GM12864 (cell line): ENCODE measurements at regions not wholly inside any gene's neighbourhood (a gene's known extent, or its start where the extent isn't known, plus 50 kb on each side); places are given as distances from the start of the nearest gene placed in this dataset.

Source experiments
- DNase-seq: peaks from one replicate; pipeline ENCODE4 v3.0.0-alpha.2; 2011; ENCODE audit warnings: low read depth
- H3K4me3 ChIP-seq: 2 replicates; pipeline ENCODE4 v1.5.1; 2011; ENCODE audit warnings: mild to moderate bottlenecking, low read depth, low read length, control low read depth
- TF ChIP-seq, protein P1 (sequence below): IDR thresholded peaks from 2 replicates; pipeline ENCODE4 v1.5.1; 2011; ENCODE audit warnings: low read depth, mild to moderate bottlenecking, moderate library complexity, low read length, control low read depth, inconsistent platforms; ENCODE audit errors: missing control alignments

DNA sequence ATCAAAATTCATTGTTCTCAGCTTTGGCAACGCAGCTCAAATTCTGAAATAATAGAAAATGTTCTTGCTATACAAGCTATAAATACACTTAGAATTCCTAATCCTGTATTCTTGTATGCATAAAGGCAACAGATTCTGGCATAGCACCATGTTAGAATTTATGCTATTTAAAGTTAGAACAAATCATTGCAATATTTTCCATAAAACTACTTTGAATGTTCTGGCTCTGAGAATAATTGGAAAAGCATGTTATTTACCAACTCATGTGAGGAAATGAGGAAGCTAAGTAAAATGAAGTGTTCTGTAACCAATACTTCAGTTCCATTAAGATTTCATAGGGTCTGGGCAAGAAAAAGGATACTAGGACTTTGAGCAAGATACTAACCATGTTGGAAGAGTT is 888.9 kb downstream of the SQOR start:
- H3K4me3 ChIP-seq = no peak overlapping the region
- no peak for DNase-seq
- TF ChIP-seq, protein P1, sequence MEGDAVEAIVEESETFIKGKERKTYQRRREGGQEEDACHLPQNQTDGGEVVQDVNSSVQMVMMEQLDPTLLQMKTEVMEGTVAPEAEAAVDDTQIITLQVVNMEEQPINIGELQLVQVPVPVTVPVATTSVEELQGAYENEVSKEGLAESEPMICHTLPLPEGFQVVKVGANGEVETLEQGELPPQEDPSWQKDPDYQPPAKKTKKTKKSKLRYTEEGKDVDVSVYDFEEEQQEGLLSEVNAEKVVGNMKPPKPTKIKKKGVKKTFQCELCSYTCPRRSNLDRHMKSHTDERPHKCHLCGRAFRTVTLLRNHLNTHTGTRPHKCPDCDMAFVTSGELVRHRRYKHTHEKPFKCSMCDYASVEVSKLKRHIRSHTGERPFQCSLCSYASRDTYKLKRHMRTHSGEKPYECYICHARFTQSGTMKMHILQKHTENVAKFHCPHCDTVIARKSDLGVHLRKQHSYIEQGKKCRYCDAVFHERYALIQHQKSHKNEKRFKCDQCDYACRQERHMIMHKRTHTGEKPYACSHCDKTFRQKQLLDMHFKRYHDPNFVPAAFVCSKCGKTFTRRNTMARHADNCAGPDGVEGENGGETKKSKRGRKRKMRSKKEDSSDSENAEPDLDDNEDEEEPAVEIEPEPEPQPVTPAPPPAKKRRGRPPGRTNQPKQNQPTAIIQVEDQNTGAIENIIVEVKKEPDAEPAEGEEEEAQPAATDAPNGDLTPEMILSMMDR = no peak

DNA sequence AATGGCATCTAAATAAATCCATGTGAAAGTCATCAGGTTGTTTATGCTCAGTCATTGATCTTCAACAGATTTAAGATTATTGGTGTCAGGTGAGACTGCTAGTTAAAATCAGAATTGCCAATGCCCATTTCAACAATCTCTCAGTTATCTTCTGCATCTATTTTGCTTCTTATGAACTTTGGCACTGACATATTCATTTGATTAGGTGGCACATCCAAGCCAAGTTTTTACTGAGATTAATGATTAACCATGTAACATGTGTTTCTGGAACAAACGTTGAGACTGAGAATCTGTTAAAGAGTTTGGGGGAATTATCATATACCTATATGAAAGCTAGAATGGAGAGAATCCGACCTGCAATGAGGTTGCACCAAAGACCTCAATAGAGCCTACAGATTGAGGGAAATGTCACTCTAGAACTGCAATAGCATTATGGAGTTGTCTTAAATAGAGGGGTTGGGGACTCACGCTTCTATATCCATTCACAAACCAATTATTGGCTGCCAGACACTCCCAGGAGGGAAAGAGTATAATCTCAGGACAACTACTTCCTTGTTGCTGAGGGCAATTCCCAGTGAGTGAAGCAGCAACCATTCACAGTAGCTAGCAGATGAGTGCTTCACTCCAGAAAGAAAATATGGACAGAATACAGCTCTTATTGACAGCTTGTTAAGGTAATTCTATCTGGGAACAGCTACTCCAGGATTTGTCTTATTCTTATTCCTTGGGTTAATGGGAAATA is 891.3 kb downstream of the SQOR start:
- no peak overlapping the region for H3K4me3 ChIP-seq
- DNase-seq = no peak
- TF ChIP-seq, protein P1 = no peak

DNA sequence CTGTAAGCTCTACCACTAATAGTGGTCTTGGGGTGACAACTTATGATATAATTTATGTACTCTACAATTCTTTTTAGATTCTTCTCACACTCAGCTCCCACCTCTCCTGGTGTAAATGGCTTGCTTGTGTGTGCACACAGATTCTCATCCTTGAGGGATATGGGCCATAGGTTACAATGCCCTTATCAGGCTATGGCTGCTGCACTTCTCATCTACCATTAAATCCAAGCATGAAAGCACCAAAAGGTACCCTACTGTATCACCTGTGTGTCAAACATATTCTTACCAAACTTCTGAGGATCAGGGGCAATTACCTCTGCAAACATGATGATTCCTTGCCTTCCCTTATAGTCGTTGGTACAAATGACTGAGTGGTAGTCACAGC is 891.9 kb downstream of the SQOR start:
- no peak for DNase-seq
- TF ChIP-seq, protein P1 = no peak
- no peak overlapping the region for H3K4me3 ChIP-seq

DNA sequence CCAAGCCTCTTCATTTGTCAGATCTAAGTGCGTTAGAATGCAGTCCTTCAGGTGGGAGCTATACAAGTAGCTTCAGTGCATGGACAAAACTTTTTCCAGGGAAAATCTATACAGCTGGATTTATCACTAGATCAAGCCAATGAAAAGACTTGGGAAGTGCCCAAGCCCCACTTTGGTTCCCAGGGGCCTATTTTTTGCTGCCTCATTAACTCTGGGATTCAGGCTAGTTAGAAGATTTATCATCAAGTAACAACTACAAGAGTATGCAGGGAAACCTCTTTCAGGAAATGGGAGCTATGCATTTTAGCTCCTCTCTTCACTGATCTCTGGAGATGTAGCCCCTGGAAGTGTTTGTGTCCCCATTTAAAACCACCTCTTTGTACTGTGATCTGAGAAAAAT is 908.8 kb downstream of the SQOR start:
- TF ChIP-seq, protein P1 = no peak
- no peak overlapping the region for H3K4me3 ChIP-seq
- no peak for DNase-seq

DNA sequence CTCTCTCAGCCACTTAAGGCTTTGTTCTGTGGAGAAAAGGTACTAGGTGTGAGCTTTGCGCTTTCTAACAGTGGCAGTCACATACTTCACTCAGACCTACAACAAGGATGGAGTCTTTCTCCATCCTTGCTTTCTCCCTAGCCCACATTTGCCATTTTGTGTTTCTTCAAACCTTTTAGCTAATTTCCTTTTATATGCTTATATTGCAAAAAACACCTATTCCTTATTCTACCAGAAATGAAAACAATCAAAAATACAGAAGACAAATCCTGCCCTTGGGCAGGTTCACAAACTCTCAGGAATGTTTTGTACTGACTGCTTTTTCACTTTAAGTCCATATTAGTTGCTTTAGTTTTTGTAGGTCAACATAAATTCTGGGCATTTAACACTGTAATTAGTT is 914.2 kb downstream of the SQOR start:
- no peak for DNase-seq
- H3K4me3 ChIP-seq = no peak overlapping the region
- TF ChIP-seq, protein P1 = no peak

DNA sequence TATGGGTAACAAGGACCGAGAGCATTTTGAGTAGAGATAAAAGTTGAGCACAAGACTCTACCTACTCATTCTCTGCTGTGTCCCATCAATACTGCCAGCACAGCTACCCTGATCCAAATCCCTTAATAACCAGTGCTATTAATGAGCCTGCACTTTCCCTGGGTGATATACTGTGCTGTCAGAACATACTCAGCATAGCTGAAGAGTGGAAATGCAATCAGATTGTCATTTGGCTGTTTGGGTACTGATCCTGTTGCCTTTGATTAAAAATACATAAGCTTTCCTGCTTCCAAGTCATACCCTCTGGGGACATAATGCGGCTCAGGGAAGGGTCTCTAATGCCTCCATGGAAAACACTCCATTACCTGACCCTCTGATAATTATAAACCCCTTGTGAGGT is 917.5 kb downstream of the SQOR start:
- DNase-seq = no peak
- TF ChIP-seq, protein P1 = no peak

DNA sequence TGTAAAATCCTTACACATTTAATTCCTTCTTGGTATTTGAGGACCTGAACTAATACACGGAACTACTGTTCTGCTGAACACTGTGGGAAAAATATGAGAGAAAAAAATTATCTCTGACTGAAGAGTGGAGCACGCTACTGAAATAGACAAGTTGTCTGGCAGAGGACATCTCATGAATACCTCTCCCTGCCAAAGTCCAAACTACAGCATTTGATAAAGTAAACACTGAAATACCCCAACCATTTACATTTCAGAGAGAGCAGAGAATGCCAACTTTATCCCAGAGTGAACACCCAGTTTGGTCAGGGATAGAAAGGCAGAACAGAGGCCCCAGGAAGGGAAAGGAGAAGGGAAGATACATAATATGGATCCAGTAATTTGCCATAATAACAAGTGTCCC is 920.7 kb downstream of the SQOR start:
- H3K4me3 ChIP-seq = no peak overlapping the region
- TF ChIP-seq, protein P1 = no peak
- no peak for DNase-seq

More for the DNA sequence above, 917.5 kb downstream of the SQOR start:
- H3K4me3 ChIP-seq = no peak overlapping the region
